ENCODE measurements at regions not wholly inside any gene's neighbourhood (a gene's known extent, or its start where the extent isn't known, plus 50 kb on each side); places are given as distances from the start of the nearest gene placed in this dataset.

DNA sequence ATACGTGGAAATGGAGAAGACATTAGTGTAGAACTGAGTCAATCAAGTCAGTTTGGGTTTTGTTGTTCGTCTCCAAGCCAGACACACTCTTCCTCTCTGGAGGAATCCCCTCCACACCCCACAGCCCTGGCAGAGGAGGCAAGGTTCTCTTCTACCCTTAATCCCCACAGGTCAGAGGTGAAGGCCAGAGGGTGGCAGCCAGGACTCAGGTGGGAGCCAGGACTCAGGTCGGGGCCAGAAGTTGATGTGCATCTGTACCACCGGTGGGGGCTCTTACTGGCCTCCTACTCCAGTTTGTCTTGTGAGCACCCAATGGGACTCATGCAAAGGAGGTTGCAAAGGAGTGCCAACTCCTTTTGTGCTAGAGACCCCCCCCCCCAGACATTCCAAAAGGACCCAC, 126.4 kb downstream of the TBXT start:
- Mint-ChIP-seq H3K27ac (no peak overlapping the region), H3K9me3 (no peaks in the 10 kb centered on the region), H3K36me3 (ENCODE audit: low read depth) (no peaks in the 10 kb centered on the region), H3K4me1 (ENCODE audit: low read depth) (no peaks in the 10 kb centered on the region), H3K27me3 (ENCODE audit: low read depth) (no peaks in the 10 kb centered on the region), H3K4me3 (ENCODE audit: low read depth) (no peak overlapping the region)
- no peak for DNase-seq (ENCODE audit: low spot score)
- intact Hi-C loops (cut with micrococcal nuclease), result no loop called here

DNA sequence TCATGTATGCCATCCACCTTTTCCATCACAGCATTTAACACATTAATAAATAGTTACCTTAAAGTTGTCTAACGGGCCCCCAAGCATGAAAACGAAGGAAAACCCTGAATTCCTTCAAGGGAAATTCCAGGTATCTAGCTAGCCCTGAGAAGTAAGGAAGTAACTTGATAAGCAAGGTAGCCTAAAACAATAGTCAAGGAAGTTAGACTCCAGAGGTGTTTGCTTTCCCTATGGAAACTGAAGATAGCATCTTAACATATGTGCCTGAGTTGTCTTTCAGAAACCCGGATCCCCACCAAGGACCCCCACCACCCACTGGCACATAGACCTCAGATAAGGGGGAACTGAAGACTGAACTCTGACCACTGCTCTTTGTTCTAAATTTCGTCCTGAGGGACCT, 127.4 kb downstream of the TBXT start:
- Mint-ChIP-seq H3K27me3 (ENCODE audit: low read depth) (no peaks in the 10 kb centered on the region), H3K4me3 (ENCODE audit: low read depth) (no peak overlapping the region), H3K27ac (no peak overlapping the region), H3K9me3 (no peaks in the 10 kb centered on the region), H3K4me1 (ENCODE audit: low read depth) (no peaks in the 10 kb centered on the region), H3K36me3 (ENCODE audit: low read depth) (no peaks in the 10 kb centered on the region)
- intact Hi-C loops (cut with micrococcal nuclease), result no loop called here
- no peak for DNase-seq (ENCODE audit: low spot score)

DNA sequence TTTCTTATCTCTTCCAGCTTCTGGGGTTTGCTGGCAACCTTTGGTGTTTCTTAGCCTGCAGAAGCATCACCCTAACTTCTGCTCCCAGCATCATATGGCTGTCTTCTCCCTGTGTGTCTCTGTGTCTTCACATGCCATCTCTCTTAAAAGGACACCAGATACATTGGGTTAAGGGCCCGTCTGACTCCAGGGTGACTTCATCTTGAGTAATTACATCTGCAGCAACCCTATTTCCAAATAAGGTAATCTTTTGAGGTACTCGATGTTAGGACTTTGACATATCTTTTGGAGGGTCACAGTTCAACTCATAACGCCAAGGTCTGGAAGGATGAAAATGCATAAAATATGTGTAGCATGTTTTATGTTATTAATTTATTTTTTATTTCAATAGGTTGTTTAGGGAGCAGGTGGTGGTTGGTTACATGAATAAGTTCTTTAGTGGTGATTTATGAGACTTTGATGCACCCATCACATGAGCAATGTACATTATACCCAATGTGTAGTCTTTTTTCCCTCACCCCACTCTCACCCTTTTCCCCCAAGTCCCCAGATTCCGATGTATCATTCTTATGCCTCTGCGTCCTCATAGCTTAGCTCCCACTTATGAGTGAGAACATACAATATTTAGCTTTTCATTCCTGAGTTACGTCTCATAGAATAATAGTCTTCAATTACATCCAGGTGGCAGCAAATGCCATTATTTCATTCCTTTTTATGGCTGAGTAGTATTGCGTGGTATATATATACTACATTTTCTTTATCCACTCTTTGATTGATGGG, 131.1 kb downstream of the TBXT start:
- Mint-ChIP-seq H3K27ac (no peak overlapping the region), H3K27me3 (ENCODE audit: low read depth) (no peaks in the 10 kb centered on the region), H3K4me3 (ENCODE audit: low read depth) (no peak overlapping the region), H3K4me1 (ENCODE audit: low read depth) (no peaks in the 10 kb centered on the region), H3K36me3 (ENCODE audit: low read depth) (no peaks in the 10 kb centered on the region), H3K9me3 (no peaks in the 10 kb centered on the region)
- DNase-seq (ENCODE audit: low spot score), result no peak
- intact Hi-C loops (cut with micrococcal nuclease), result no loop called here

DNA sequence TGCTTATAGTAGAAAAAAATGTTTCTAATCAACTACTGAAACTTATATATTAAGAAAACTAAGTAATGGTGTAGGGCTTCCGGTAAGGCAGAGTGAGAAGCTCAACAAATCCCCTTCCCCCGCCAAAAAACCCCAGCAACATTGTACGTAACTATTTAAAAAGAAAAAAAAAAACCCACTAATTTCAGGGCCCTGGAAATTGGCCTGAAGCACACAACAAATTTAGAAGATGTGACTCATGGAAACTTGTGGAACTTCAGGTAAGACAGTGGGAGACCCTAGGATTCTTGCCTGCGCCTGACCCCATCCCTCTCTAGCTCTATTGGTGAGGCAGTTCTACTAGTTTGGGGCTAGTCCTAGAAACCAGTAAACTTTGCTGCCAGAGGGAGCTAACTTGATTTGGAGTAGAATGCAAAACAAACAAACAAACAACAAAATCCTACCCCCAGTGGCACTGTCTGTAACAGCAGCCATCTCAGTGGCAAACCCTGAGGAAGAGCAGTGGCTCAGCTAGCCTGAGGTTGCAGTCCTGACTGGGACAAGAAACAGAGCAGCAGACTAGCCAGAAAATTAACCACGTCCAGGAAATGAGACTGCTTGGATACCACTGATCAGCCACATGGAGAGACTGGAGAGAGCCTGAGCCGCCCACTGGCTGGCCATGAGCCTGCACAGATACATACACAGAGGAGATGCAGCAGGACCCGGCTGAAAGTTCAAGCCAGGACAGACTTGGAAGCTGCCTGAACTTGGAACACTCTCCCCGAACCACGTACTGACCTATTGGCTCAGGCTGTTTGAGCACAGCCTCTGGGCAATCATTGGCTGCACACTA, 135.1 kb downstream of the TBXT start:
- intact Hi-C loops (cut with micrococcal nuclease), result no loop called here
- H3K4me3 Mint-ChIP-seq (ENCODE audit: low read depth), result no peak overlapping the region
- H3K36me3 Mint-ChIP-seq (ENCODE audit: low read depth), result no peaks in the 10 kb centered on the region
- DNase-seq (ENCODE audit: low spot score), result no peak
- H3K4me1 Mint-ChIP-seq (ENCODE audit: low read depth), result no peaks in the 10 kb centered on the region
- no peak overlapping the region for H3K27ac Mint-ChIP-seq
- no peaks in the 10 kb centered on the region for H3K9me3 Mint-ChIP-seq
- H3K27me3 Mint-ChIP-seq (ENCODE audit: low read depth), result no peaks in the 10 kb centered on the region

DNA sequence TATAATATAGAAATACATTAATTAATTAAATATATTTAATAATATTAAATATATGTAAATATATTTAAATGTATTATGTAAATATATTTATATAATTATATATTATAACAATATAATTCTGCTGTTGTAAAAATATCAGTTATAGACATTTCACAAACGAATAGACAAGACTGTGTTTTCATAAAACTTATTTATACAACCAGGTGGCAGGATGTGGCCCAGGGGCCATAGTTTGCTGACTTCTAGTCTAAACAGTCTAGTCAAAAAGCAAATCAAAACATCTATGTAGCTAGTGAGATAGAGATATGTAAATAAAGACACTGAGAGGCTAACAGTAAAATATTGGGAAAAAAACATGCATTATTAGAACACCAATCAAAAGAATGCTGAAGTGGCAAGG, 136.4 kb downstream of the TBXT start:
- H3K36me3 Mint-ChIP-seq (ENCODE audit: low read depth), result no peaks in the 10 kb centered on the region
- H3K27me3 Mint-ChIP-seq (ENCODE audit: low read depth), result no peaks in the 10 kb centered on the region
- DNase-seq (ENCODE audit: low spot score), result no peak
- H3K4me1 Mint-ChIP-seq (ENCODE audit: low read depth), result no peaks in the 10 kb centered on the region
- intact Hi-C loops (cut with micrococcal nuclease), result no loop called here
- H3K27ac Mint-ChIP-seq, result no peak overlapping the region
- H3K4me3 Mint-ChIP-seq (ENCODE audit: low read depth), result no peak overlapping the region
- no peaks in the 10 kb centered on the region for H3K9me3 Mint-ChIP-seq

DNA sequence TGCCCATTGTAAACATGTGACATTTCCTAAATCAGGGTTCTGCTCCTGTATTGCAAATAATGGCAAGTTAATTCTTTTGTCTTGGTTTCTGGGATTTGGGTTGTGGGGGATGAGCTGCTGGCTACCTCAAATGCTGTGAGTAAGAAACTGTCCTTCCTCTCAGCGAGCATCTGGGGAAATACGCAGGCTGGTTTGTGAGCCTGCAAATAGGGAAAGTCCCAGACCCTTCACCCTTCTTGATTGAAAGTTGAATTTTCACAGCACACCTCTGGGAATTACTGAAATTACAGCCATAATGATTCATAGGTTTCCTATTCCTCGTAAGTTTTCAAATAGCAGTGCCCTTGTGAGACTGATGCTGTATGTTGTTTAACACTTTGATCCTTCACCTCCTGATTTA, 138.1 kb downstream of the TBXT start:
- no peaks in the 10 kb centered on the region for H3K9me3 Mint-ChIP-seq
- no peaks in the 10 kb centered on the region for H3K36me3 Mint-ChIP-seq (ENCODE audit: low read depth)
- no peak for DNase-seq (ENCODE audit: low spot score)
- no peaks in the 10 kb centered on the region for H3K27me3 Mint-ChIP-seq (ENCODE audit: low read depth)
- no peak overlapping the region for H3K4me3 Mint-ChIP-seq (ENCODE audit: low read depth)
- no peak overlapping the region for H3K27ac Mint-ChIP-seq
- intact Hi-C loops (cut with micrococcal nuclease), result loop anchor here (10.0 kb wide), 2 partner anchors 225 to 255 kb away; no protein-coding TSS in a partner anchor
- no peaks in the 10 kb centered on the region for H3K4me1 Mint-ChIP-seq (ENCODE audit: low read depth)

DNA sequence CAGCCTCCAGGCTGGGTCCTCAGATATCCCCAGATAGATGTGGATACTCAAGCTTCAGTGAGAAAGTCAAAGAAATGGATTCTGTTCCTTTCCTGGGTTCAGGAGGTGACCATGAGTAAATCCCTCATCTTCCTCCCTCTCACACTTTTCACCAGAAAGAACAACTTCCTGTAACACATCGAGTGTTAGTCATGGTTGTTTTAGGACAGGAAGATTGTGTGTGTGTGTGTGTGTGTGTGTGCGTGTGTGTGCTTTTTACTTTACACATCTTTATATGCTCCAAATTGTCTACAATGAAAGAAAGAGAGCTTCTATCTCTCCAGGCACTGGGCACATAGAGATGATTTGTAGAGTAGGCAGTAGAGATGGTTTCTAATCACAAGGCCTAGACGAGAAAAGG, 139.9 kb downstream of the TBXT start:
- no peaks in the 10 kb centered on the region for H3K36me3 Mint-ChIP-seq (ENCODE audit: low read depth)
- intact Hi-C loops (cut with micrococcal nuclease), result loop anchor here (10.0 kb wide), 2 partner anchors 227 to 257 kb away; no protein-coding TSS in a partner anchor
- H3K27ac Mint-ChIP-seq, result no peak overlapping the region
- H3K27me3 Mint-ChIP-seq (ENCODE audit: low read depth), result no peaks in the 10 kb centered on the region
- no peaks in the 10 kb centered on the region for H3K9me3 Mint-ChIP-seq
- H3K4me3 Mint-ChIP-seq (ENCODE audit: low read depth), result no peak overlapping the region
- no peak for DNase-seq (ENCODE audit: low spot score)
- no peaks in the 10 kb centered on the region for H3K4me1 Mint-ChIP-seq (ENCODE audit: low read depth)

DNA sequence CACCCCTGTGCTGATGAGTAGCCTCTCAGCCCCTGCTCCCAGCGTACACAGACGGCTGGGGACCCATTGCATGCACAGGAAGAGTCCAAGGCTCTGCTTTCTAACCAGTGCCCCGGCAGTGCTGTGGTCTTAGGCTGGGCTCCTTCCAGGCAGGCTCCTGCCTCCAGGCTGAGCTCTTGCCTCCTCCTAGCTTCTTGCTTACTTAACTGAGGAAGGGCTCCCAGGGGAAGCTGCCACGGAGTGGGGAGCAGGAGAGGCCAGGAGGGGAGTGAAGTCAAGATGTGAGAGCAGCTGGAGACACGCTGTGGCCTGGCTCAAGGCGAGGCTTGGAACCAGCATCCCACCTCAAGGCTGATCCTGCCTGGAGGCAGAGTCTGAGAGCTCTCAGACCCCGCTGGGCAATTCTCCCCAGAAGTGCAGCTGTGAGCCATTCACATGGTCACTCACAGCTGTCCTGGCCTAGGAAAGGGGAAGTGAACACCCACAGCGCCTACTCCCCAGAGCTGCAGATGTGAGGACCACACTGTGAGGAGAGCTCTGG, 141.0 kb downstream of the TBXT start:
- H3K27me3 Mint-ChIP-seq (ENCODE audit: low read depth), result no peaks in the 10 kb centered on the region
- no peak overlapping the region for H3K4me3 Mint-ChIP-seq (ENCODE audit: low read depth)
- H3K36me3 Mint-ChIP-seq (ENCODE audit: low read depth), result no peaks in the 10 kb centered on the region
- no peak overlapping the region for H3K27ac Mint-ChIP-seq
- no peaks in the 10 kb centered on the region for H3K9me3 Mint-ChIP-seq
- intact Hi-C loops (cut with micrococcal nuclease), result loop anchor here (10.0 kb wide), 2 partner anchors 228 to 258 kb away; no protein-coding TSS in a partner anchor
- DNase-seq (ENCODE audit: low spot score), result no peak
- no peaks in the 10 kb centered on the region for H3K4me1 Mint-ChIP-seq (ENCODE audit: low read depth)

DNA sequence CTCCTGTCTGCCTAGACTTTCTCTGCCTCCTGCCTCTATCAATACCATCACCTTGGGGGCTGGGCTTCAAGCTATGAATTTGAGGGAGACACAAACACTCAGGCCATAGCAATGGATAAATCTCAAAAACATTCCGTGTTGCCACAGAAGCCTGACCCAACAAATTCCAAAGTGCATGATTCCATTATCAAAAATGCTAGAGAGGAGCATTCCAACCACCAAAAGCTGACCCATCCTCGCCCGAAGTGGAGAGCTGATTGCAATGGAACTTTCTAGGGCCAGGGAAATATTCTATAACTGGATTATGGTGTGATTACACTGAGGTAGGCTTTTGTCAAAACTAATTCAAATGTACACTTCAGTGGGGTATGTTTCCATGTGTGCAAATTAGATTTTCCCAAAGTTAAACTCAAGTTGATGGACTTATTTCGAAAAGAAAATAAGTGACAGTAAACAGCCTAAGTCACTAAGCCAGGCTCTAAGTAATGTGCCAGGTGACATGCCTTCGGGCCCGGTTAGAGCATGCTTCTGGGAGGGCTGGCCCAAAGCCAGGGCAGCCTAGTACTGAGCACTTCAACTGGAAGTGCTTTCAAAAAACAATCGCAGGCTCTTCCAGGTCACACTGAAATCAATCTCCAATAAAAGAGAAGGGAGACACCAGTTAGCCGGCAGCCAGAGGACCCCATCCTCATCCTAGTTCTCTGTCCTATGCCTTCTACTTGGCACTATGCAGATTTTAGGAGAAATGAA, 142.3 kb downstream of the TBXT start:
- no peaks in the 10 kb centered on the region for H3K9me3 Mint-ChIP-seq
- no peaks in the 10 kb centered on the region for H3K27me3 Mint-ChIP-seq (ENCODE audit: low read depth)
- DNase-seq (ENCODE audit: low spot score), result no peak
- H3K27ac Mint-ChIP-seq, result no peak overlapping the region
- H3K4me3 Mint-ChIP-seq (ENCODE audit: low read depth), result no peak overlapping the region
- intact Hi-C loops (cut with micrococcal nuclease), result loop anchor here (10.0 kb wide), 2 partner anchors 229 to 259 kb away; no protein-coding TSS in a partner anchor
- no peaks in the 10 kb centered on the region for H3K36me3 Mint-ChIP-seq (ENCODE audit: low read depth)
- H3K4me1 Mint-ChIP-seq (ENCODE audit: low read depth), result no peaks in the 10 kb centered on the region

DNA sequence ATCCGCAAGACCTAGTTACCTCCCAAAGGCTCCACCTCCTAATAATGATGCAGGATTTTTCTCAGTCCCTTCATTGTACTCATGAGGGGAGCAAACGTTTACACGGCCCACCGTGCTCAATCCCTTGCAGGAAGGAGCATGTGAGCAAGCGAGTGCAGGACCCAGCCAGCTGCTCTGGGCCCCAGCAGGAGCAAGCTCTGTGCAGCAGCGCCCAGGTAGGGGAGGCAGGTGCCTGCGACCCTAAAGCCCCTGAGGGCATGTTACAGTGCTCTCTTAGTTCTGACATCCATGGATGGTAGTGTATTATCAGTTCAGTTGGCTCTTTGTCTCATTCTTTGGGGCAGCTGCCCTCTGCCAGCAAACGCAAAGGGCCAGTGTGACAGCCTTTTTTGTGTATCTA, 143.4 kb downstream of the TBXT start:
- H3K4me3 Mint-ChIP-seq (ENCODE audit: low read depth), result no peak overlapping the region
- no peaks in the 10 kb centered on the region for H3K4me1 Mint-ChIP-seq (ENCODE audit: low read depth)
- no peaks in the 10 kb centered on the region for H3K9me3 Mint-ChIP-seq
- DNase-seq (ENCODE audit: low spot score), result no peak
- H3K36me3 Mint-ChIP-seq (ENCODE audit: low read depth), result no peaks in the 10 kb centered on the region
- no peak overlapping the region for H3K27ac Mint-ChIP-seq
- H3K27me3 Mint-ChIP-seq (ENCODE audit: low read depth), result no peaks in the 10 kb centered on the region
- intact Hi-C loops (cut with micrococcal nuclease), result loop anchor here (10.0 kb wide), 2 partner anchors 231 to 261 kb away; no protein-coding TSS in a partner anchor

DNA sequence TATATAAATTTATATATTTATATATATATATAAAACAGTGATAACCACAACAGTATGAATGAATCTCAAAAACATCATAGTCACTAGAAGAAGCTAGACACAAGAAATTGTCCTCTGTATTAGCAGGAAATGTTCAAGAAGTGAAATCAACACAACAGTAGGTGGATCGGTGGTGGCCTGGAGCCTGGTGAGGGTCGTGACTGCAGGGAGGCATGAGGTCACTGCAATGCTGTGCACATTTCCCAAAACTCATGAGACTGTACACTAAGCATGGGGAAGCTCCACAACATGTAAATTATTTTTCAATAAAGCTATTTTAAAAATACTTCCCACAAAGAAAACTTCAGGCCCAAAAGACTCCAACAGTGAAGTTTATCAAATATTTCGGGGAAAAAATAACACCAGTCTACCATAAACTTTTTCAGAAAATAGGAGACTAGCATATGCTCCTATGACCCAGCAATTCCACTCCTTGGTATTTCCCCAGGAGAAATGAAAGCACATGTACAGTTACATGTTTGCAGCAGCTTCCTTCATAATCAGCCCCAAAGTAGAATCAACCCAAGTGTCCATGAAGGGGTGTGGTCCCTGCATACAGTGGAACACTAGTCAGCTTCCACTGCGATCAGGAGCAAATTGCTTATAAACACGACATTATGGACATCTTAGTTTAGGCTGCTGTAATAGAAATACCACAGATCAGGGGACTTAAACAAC, 144.2 kb downstream of the TBXT start:
- Mint-ChIP-seq H3K27me3 (ENCODE audit: low read depth) (no peaks in the 10 kb centered on the region), H3K27ac (no peak overlapping the region), H3K9me3 (no peaks in the 10 kb centered on the region), H3K36me3 (ENCODE audit: low read depth) (no peaks in the 10 kb centered on the region), H3K4me3 (ENCODE audit: low read depth) (no peak overlapping the region), H3K4me1 (ENCODE audit: low read depth) (no peaks in the 10 kb centered on the region)
- intact Hi-C loops (cut with micrococcal nuclease), result loop anchor here (10.0 kb wide), 2 partner anchors 231 to 261 kb away; no protein-coding TSS in a partner anchor
- DNase-seq (ENCODE audit: low spot score), result no peak

DNA sequence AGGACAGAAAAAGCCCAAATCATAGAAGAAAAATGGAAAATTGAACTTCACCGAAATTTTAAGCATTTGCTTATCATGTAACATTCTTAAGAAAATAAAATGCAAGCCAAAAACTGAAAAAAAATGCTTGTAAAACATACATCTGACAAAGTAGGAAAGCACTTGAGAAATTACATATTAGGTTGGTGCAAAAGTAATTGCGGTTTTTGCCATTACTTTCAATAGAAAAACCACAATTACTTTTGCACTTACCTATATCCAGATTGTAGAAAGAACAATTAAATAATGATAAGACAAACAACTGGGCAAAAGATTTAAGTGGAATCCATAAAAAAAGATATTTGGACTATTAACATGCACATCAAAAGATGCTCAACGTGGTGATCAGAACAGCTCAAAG, 146.2 kb downstream of the TBXT start:
- Mint-ChIP-seq H3K9me3 (peaks cover 13% of the 10 kb centered on the region), H3K4me1 (ENCODE audit: low read depth) (no peaks in the 10 kb centered on the region), H3K27ac (no peak overlapping the region), H3K36me3 (ENCODE audit: low read depth) (no peaks in the 10 kb centered on the region), H3K4me3 (ENCODE audit: low read depth) (no peak overlapping the region), H3K27me3 (ENCODE audit: low read depth) (no peaks in the 10 kb centered on the region)
- DNase-seq (ENCODE audit: low spot score), result no peak
- intact Hi-C loops (cut with micrococcal nuclease), result loop anchor here (10.0 kb wide), 2 partner anchors 233 to 263 kb away; no protein-coding TSS in a partner anchor

Measured in activated T-helper 2 cell treated with anti-CD3 and anti-CD28 coated beads, Interferon-gamma antibody, Interleukin-2, Interleukin-4, amounts not matched to agents 10 μg/mL and 5 μg/mL and 100 μg/mL, durations not matched to agents 14 hours and 24 hours and 36 hours (primary cell).